Endothelial cell of umbilical vein (primary cell): ENCODE measurements at regions not wholly inside any gene's neighbourhood (a gene's known extent, or its start where the extent isn't known, plus 50 kb on each side); places are given as distances from the start of the nearest gene placed in this dataset.

Experiments
- BruUV-seq: library from RNA; stranded (reverse); fragments of 400-500 nt; replicated peaks from 2 replicates; lab custom pipeline; 2021; lab: Mats Ljungman, UMichigan
- CTCF ChIA-PET: fragments of 300-600, 350-600 bp; sonication (Branson Sonifier 250); formaldehyde crosslinking; loops from one replicate; lab custom pipeline; 2021; ENCODE audit warnings: antibody characterized with exemption, inconsistent platforms; lab: Charles Lee
- POLR2A ChIA-PET: fragments of 300-600, 350-600 bp; sonication (Branson Sonifier 250); formaldehyde crosslinking; loops from one replicate; lab custom pipeline; 2021; ENCODE audit warnings: antibody characterized with exemption, inconsistent platforms; lab: Charles Lee
- DNase-seq: peaks from one replicate; pipeline ENCODE4 v3.0.0-alpha.2; 2011; ENCODE audit warnings: low read depth, low spot score
- FAIRE-seq: peaks from 2 replicates; lab custom pipeline; 2011; peaks lifted over from hg19 to GRCh38; lab: Jason Lieb, UNC
- H2AFZ ChIP-seq: 2 replicates; pipeline ENCODE4 v1.6.0; 2012; ENCODE audit warnings: low read depth, low read length, control low read depth, inconsistent platforms
- H3K27ac ChIP-seq: 2 replicates; pipeline ENCODE4 v1.5.1; 2011; ENCODE audit warnings: low read depth, mild to moderate bottlenecking, control low read depth, low read length, moderate library complexity; ENCODE audit not compliant: insufficient read depth
- H3K27me3 ChIP-seq, 2 experiments: 2 replicates each; pipeline versions ENCODE4 v1.6.0 to v1.6.1; 2011; ENCODE audit warnings: low read length in 2 of 2, mixed read lengths in 1 of 2; ENCODE audit not compliant: control insufficient read depth in 2 of 2, insufficient read depth in 2 of 2
- H3K36me3 ChIP-seq, 2 experiments: 2 replicates in 1 of 2; 3 replicates in 1 of 2; pipeline ENCODE4 v1.5.1; 2011; ENCODE audit warnings: low read length in 2 of 2, mild to moderate bottlenecking in 1 of 2, moderate library complexity in 1 of 2; ENCODE audit not compliant: control insufficient read depth in 2 of 2, insufficient read depth in 2 of 2; ENCODE audit errors: extremely low read depth in 1 of 2
- H3K4me1 ChIP-seq: 3 replicates; pipeline ENCODE4 v1.5.1; 2011; ENCODE audit warnings: mild to moderate bottlenecking, low read length; ENCODE audit not compliant: control insufficient read depth, insufficient read depth; ENCODE audit errors: extremely low read depth
- H3K4me2 ChIP-seq: 2 replicates; pipeline ENCODE4 v1.6.1; 2011; ENCODE audit warnings: low read length, control low read depth, mixed read lengths; ENCODE audit not compliant: insufficient read depth
- H3K4me3 ChIP-seq, 3 experiments: fragments of 200-600 bp in 1 of 3; sonication (generic), shearing (Covaris generic) in 1 of 3; replicated peaks in 1 of 3; 2 replicates each; pipeline ENCODE4 v1.5.1; 2011 to 2016; ENCODE audit warnings: control low read depth in 3 of 3, low read length in 3 of 3, mild to moderate bottlenecking in 2 of 3, inconsistent platforms in 1 of 3, low read depth in 1 of 3, moderate library complexity in 1 of 3; ENCODE audit not compliant: insufficient read depth in 1 of 3
- H3K79me2 ChIP-seq: 2 replicates; pipeline ENCODE4 v1.6.0; 2012; ENCODE audit warnings: low read length, inconsistent platforms; ENCODE audit not compliant: control insufficient read depth, insufficient read depth
- H3K9ac ChIP-seq: replicated peaks from 2 replicates; pipeline ENCODE3; 2011; ENCODE audit warnings: low read length, control low read depth; ENCODE audit not compliant: insufficient read depth; ENCODE audit errors: extremely low read depth
- H3K9me1 ChIP-seq: replicated peaks from 3 replicates; pipeline ENCODE4 v1.6.0; 2011; ENCODE audit warnings: mild to moderate bottlenecking, low read length; ENCODE audit not compliant: control insufficient read depth, insufficient read depth; ENCODE audit errors: extremely low read depth
- H3K9me3 ChIP-seq: replicated peaks from 2 replicates; pipeline ENCODE4 v1.5.1; 2012; ENCODE audit warnings: low read length, inconsistent platforms; ENCODE audit not compliant: control insufficient read depth, insufficient read depth
- H4K20me1 ChIP-seq: replicated peaks from 2 replicates; pipeline ENCODE3; 2011; ENCODE audit warnings: mild to moderate bottlenecking, low read length; ENCODE audit not compliant: control insufficient read depth, insufficient read depth; ENCODE audit errors: extremely low read depth
- FOS ChIP-seq: IDR thresholded peaks from 2 replicates; pipeline ENCODE4 v1.6.1; 2011; ENCODE audit warnings: mild to moderate bottlenecking, low read length, moderate library complexity, borderline replicate concordance; ENCODE audit not compliant: insufficient read depth
- JUN ChIP-seq: IDR thresholded peaks from 2 replicates; pipeline ENCODE4 v1.6.1; 2011; ENCODE audit warnings: borderline replicate concordance, low read depth; ENCODE audit not compliant: insufficient read length, insufficient read depth
- POLR2A ChIP-seq: IDR thresholded peaks from 2 replicates; pipeline ENCODE4 v1.6.1; 2012; ENCODE audit warnings: low read depth, mild to moderate bottlenecking, control low read depth, low read length
- dilution Hi-C: fragments of 300-500 bp; cut with MboI; formaldehyde crosslinking; loops from one replicate; pipeline ENCODE4 v1.15.0; 2019; ENCODE audit warnings: low sequenced_read_pairs; ENCODE audit not compliant: extremely low pct_ligation_motif_present
- intact Hi-C: fragments of 100-400 bp; cut with micrococcal nuclease; formaldehyde crosslinking; loops from one replicate; pipeline ENCODE4 v1.10.0; 2022
- TF ChIP-seq, protein P1 (sequence below), 2 donors: IDR thresholded peaks; 1 replicate in 1 of 2; 2 replicates in 1 of 2; pipeline ENCODE4 v1.5.1; 2011; ENCODE audit warnings: low read length in 2 of 2, mild to moderate bottlenecking in 2 of 2, moderate library complexity in 2 of 2, control low read depth in 1 of 2, inconsistent platforms in 1 of 2, low read depth in 1 of 2; ENCODE audit not compliant: insufficient read depth in 1 of 2; ENCODE audit errors: extremely low read depth in 1 of 2
- TF ChIP-seq, protein P2 (sequence below): IDR thresholded peaks from 2 replicates; pipeline ENCODE4 v1.6.1; 2011; ENCODE audit not compliant: insufficient read depth, insufficient read length

DNA sequence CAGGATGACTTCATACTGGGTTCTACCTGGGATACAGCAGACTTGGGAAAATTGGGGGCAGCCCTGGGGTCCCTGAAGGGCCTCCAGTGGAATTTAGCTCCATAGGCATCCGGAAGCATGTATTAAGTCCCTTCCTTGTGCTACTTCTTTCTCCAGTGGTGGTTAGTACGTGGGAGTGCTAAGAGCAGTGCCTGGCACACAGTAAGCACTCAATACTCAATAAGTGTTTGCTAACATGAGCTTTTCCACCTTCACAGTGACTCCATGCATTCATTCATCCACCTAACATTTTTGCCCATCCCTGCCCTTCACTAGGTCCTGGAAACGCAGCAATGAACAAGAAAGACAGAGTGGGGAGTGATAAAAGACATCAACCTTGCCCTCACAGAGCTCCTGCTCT is 120.5 kb downstream of the MN1 start:
- intact Hi-C loops (no loop called here), dilution Hi-C loops (no loop called here)
- H3K9ac ChIP-seq: no peak overlapping the region
- H3K4me1 ChIP-seq: no peaks in the 10 kb centered on the region
- no peak overlapping the region for H3K4me3 ChIP-seq
- ChIA-PET POLR2A (interaction anchor here (0.5 kb wide), 1 partner anchor 27 kb away, joined by 5 read pairs; no protein-coding TSS in a partner anchor), CTCF (no interaction called here)
- no peak overlapping the region for H2AFZ ChIP-seq
- no peaks in the 10 kb centered on the region for H4K20me1 ChIP-seq
- DNase-seq (no peak), FAIRE-seq (no peak)
- H3K79me2 ChIP-seq: no peaks in the 10 kb centered on the region
- H3K9me3 ChIP-seq: no peaks in the 10 kb centered on the region
- peaks cover 3 to 8% of the 10 kb centered on the region in 2 experiments for H3K27me3 ChIP-seq
- H3K36me3 ChIP-seq: no peaks in the 10 kb centered on the region
- TF ChIP-seq, protein P1, sequence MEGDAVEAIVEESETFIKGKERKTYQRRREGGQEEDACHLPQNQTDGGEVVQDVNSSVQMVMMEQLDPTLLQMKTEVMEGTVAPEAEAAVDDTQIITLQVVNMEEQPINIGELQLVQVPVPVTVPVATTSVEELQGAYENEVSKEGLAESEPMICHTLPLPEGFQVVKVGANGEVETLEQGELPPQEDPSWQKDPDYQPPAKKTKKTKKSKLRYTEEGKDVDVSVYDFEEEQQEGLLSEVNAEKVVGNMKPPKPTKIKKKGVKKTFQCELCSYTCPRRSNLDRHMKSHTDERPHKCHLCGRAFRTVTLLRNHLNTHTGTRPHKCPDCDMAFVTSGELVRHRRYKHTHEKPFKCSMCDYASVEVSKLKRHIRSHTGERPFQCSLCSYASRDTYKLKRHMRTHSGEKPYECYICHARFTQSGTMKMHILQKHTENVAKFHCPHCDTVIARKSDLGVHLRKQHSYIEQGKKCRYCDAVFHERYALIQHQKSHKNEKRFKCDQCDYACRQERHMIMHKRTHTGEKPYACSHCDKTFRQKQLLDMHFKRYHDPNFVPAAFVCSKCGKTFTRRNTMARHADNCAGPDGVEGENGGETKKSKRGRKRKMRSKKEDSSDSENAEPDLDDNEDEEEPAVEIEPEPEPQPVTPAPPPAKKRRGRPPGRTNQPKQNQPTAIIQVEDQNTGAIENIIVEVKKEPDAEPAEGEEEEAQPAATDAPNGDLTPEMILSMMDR (IDR thresholded peaks at IDR 0.05; ENCODE audit: extremely low read depth in 1 of 2, insufficient read depth in 1 of 2, low read depth in 1 of 2, low read length in 2 of 2): no peak
- TF ChIP-seq FOS: no peak
- no peak for TF ChIP-seq JUN
- no peak for TF ChIP-seq POLR2A
- BruUV-seq: no TSS peak
- no peak overlapping the region for H3K4me2 ChIP-seq
- no peaks in the 10 kb centered on the region for H3K9me1 ChIP-seq
- no peak overlapping the region for H3K27ac ChIP-seq

DNA sequence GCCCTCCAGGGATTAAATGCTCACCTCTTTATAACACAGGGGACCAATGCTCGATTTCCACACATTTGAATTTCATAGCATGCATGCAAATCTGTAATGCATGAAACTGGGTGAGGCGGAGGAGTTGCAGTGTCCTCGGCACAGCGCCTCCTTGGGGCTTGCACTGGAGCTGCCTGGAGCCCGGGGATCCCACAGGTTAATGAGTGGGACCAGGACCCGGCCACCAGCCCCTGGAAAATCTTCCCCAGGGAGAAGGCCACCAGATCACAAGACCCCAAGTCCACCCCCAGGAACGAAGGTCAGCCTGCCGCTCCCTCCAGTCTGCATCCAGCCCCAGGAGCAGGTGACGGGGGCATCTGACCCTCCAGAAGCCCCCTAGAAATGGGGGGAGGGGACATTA is 119.1 kb downstream of the MN1 start:
- no peak overlapping the region for H3K9ac ChIP-seq
- FAIRE-seq: no peak
- no peaks in the 10 kb centered on the region for H3K9me1 ChIP-seq
- dilution Hi-C loops: no loop called here
- peaks cover 7% of the 10 kb centered on the region for H3K4me1 ChIP-seq
- ChIA-PET CTCF (no interaction called here), POLR2A (no interaction called here)
- TF ChIP-seq, protein P2, sequence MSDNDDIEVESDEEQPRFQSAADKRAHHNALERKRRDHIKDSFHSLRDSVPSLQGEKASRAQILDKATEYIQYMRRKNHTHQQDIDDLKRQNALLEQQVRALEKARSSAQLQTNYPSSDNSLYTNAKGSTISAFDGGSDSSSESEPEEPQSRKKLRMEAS: no peak
- TF ChIP-seq, protein P1 (IDR thresholded peaks at IDR 0.05; ENCODE audit: extremely low read depth in 1 of 2, insufficient read depth in 1 of 2, low read depth in 1 of 2, low read length in 2 of 2): peak; percentile 6 to 25
- TF ChIP-seq POLR2A (no peak), FOS (no peak)
- H3K27ac ChIP-seq: no peak overlapping the region
- no peak overlapping the region for H3K4me3 ChIP-seq
- no peak overlapping the region for H3K4me2 ChIP-seq
- no TSS peak for BruUV-seq
- intact Hi-C loops: no loop called here
- peaks cover 3 to 8% of the 10 kb centered on the region in 2 experiments for H3K27me3 ChIP-seq
- no peak overlapping the region for H2AFZ ChIP-seq
- H3K79me2 ChIP-seq: no peaks in the 10 kb centered on the region
- no peak for DNase-seq
- H3K36me3 ChIP-seq: no peaks in the 10 kb centered on the region
- no peaks in the 10 kb centered on the region for H4K20me1 ChIP-seq
- H3K9me3 ChIP-seq: no peaks in the 10 kb centered on the region
